Activated CD4-positive, alpha-beta T cell treated with anti-CD3 and anti-CD28 coated beads for 36 hours (primary cell): ENCODE measurements at regions not wholly inside any gene's neighbourhood (a gene's known extent, or its start where the extent isn't known, plus 50 kb on each side); places are given as distances from the start of the nearest gene placed in this dataset.
A peak's percentile ranks its signal among the peaks of the same experiment; 100 is the strongest.

Source experiments
- ATAC-seq: fragments of 200-7000 bp; cut with Tn5 transposase; one replicate; pipeline ENCODE4 v1.10.0; 2021; ENCODE audit warnings: mild to moderate bottlenecking, moderate library complexity
- CTCF ChIA-PET: fragments of 350-600 bp; sonication (Branson Sonifier 250); formaldehyde crosslinking; loops from one replicate; lab custom pipeline; 2021; ENCODE audit warnings: antibody characterized with exemption; lab: Charles Lee
- POLR2A ChIA-PET: fragments of 350-600 bp; sonication (Branson Sonifier 250); formaldehyde crosslinking; loops from one replicate; lab custom pipeline; 2021; ENCODE audit warnings: antibody characterized with exemption, inconsistent platforms; lab: Charles Lee
- DNase-seq: peaks from one replicate; pipeline ENCODE4 v3.0.0-alpha.2; 2020
- H3K27ac Mint-ChIP-seq: one replicate; pipeline ENCODE4 v1.8.0; 2021; ENCODE audit warnings: mixed read lengths
- H3K27me3 Mint-ChIP-seq: one replicate; pipeline ENCODE4 v1.8.0; 2021; ENCODE audit warnings: mixed read lengths
- H3K36me3 Mint-ChIP-seq: one replicate; pipeline ENCODE4 v1.8.0; 2021; ENCODE audit warnings: low read depth, mixed read lengths
- H3K4me1 Mint-ChIP-seq: one replicate; pipeline ENCODE4 v1.8.0; 2021; ENCODE audit warnings: mixed read lengths
- H3K4me3 Mint-ChIP-seq: one replicate; pipeline ENCODE4 v1.8.0; 2021; ENCODE audit warnings: mild to moderate bottlenecking, moderate library complexity, mixed read lengths
- H3K9me3 Mint-ChIP-seq: one replicate; pipeline ENCODE4 v1.8.0; 2021; ENCODE audit warnings: low read depth, mixed read lengths
- intact Hi-C, 2 experiments: fragments of 100-400 bp; cut with DNase I in 1 of 2; cut with micrococcal nuclease in 1 of 2; formaldehyde crosslinking; loops; one replicate each; pipeline versions ENCODE4 v1.14.2 to v1.15.1; 2022 to 2024; cut with DNase I, micrococcal nuclease

DNA sequence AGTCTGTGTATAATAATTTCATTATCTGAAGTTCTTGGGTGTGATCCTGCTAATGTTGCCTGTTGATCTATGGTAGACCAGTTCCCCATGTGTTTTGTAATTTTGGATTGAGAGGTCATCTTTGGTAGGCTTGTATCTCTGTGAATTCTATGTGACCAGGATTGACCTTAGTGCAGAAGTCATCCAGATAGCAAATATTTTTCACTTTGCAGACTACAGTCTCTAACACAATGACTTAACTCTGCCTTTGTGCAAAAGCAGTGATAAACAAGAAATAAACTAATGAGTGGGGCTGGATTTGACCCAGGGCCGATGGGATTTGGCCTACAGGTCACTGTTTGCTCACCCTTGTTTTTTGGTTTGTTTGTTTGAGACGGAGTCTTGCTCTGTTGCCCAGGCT is 144.6 kb upstream of the MYL2 start:
- no peak overlapping the region for H3K4me3 Mint-ChIP-seq
- ATAC-seq (no peak), DNase-seq (no peak)
- ChIA-PET POLR2A (no interaction called here), CTCF (no interaction called here)
- no peak overlapping the region for H3K27ac Mint-ChIP-seq
- intact Hi-C loops: no loop called here
- no peaks in the 10 kb centered on the region for H3K9me3 Mint-ChIP-seq
- no peaks in the 10 kb centered on the region for H3K36me3 Mint-ChIP-seq
- H3K27me3 Mint-ChIP-seq: no peaks in the 10 kb centered on the region
- H3K4me1 Mint-ChIP-seq: peaks cover 11% of the 10 kb centered on the region

DNA sequence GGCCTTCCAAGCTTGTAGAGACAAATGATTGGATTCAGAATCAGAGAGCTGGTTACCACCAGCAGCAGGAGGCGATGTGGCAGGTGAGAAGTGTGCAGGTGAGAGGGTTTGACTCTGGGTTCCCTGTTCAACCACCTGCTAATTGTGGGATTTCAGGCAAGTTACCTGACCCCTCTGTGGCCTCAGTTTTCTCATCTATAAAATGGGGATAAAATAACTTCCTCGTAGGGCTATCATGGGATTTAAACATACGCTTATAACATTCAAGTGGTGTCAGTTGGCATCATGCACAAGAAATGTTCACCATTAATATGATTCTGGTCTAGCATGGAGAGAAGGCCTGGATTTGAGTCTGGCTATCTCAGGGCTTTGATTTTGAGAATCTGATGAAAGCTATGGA is 143.8 kb upstream of the MYL2 start:
- H3K4me3 Mint-ChIP-seq: no peak overlapping the region
- ChIA-PET POLR2A (no interaction called here), CTCF (no interaction called here)
- no peak for ATAC-seq
- intact Hi-C loops: no loop called here
- H3K27ac Mint-ChIP-seq: no peak overlapping the region
- H3K36me3 Mint-ChIP-seq: no peaks in the 10 kb centered on the region
- no peaks in the 10 kb centered on the region for H3K27me3 Mint-ChIP-seq
- DNase-seq: no peak
- H3K4me1 Mint-ChIP-seq: peaks cover 11% of the 10 kb centered on the region
- H3K9me3 Mint-ChIP-seq: no peaks in the 10 kb centered on the region

DNA sequence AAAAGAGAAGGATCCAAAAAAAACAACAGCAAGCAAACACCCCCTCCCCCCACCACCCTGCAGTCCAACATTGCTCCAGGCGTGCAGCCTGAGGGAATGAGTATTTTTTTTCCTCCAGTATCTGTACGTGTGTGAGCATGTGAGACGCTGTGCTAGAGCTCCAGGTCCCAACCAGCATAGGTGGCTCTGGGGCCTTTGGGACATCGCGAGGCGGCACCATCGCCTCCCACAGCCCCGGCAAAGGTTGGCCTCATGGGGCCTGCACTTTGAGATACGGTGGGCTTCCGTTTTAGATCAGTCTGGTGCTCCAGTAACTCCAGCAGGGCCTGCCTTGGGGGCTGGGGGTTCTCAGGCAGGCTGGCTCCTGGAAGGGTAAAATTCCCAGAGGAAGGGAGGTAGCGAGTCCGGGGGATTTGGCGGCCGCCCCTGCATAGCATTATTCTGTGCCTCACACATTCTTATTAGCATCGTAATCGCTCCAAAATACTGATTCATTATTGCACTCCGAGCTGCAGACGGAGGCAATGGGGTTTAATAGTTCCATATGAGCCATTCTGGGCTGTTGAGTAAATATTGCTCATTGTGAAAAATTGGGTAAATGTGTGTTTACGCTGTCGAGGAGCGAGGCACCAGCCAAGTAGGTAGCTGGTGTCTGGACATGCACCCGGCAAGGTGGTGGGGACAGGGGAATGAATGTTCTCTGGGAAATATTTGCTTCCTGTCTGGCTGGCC is 143.1 kb upstream of the MYL2 start:
- Mint-ChIP-seq H3K27me3 (no peaks in the 10 kb centered on the region), H3K9me3 (no peaks in the 10 kb centered on the region), H3K36me3 (no peaks in the 10 kb centered on the region), H3K27ac (no peak overlapping the region), H3K4me3 (no peak overlapping the region), H3K4me1 (peaks cover 11% of the 10 kb centered on the region)
- intact Hi-C loops: no loop called here
- DNase-seq: no peak
- ChIA-PET CTCF (no interaction called here), POLR2A (no interaction called here)
- ATAC-seq: no peak

DNA sequence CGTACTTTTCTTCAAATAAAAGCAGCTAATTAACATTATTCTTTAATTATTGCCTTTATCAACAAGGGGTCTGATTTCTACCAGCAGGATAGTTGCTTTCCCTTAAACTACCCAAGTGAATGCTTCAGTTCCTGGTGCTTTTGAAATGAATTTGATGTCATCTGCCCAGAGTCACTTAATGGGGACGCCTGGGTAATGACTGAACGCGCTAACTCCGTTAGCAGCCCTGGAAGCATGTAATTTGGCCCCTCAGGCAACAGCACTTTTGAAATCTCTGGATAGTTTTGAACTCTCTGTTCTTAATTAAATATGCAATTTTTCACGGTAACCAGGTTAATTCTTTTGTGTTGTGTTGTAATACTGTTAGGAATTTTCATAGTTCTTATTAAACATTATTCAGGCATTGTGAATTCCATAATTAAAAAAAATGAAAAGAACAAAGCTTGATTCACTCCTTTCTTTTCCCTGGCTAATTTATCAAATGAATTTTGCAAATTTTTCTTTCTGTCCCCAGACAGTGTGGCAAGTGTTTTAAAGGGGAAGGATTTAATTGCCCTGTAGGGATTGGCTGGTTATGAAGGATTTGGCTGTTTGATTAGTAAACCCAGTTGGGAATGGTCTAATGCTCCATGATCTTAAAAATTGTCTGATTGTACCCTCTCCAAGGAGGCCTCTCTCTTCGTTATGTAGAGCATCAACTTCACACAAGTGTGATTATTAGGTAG is 137.5 kb upstream of the MYL2 start:
- CTCF ChIA-PET: interaction anchor here (0.6 kb wide), 1 partner anchor 1416 kb away, joined by 3 read pairs; no protein-coding TSS in a partner anchor
- no peaks in the 10 kb centered on the region for H3K27me3 Mint-ChIP-seq
- DNase-seq (no peak), ATAC-seq (no peak)
- H3K27ac Mint-ChIP-seq: peak overlapping the region; percentile 99
- H3K36me3 Mint-ChIP-seq: peaks cover 13% of the 10 kb centered on the region
- H3K4me1 Mint-ChIP-seq: peaks cover 28% of the 10 kb centered on the region
- POLR2A ChIA-PET: no interaction called here
- H3K4me3 Mint-ChIP-seq: no peak overlapping the region
- intact Hi-C loops: loop anchor here in 1 of 2 experiments (1.0 kb wide), 1 partner anchor 282 kb away; no protein-coding TSS in a partner anchor
- peaks cover 13% of the 10 kb centered on the region for H3K9me3 Mint-ChIP-seq

DNA sequence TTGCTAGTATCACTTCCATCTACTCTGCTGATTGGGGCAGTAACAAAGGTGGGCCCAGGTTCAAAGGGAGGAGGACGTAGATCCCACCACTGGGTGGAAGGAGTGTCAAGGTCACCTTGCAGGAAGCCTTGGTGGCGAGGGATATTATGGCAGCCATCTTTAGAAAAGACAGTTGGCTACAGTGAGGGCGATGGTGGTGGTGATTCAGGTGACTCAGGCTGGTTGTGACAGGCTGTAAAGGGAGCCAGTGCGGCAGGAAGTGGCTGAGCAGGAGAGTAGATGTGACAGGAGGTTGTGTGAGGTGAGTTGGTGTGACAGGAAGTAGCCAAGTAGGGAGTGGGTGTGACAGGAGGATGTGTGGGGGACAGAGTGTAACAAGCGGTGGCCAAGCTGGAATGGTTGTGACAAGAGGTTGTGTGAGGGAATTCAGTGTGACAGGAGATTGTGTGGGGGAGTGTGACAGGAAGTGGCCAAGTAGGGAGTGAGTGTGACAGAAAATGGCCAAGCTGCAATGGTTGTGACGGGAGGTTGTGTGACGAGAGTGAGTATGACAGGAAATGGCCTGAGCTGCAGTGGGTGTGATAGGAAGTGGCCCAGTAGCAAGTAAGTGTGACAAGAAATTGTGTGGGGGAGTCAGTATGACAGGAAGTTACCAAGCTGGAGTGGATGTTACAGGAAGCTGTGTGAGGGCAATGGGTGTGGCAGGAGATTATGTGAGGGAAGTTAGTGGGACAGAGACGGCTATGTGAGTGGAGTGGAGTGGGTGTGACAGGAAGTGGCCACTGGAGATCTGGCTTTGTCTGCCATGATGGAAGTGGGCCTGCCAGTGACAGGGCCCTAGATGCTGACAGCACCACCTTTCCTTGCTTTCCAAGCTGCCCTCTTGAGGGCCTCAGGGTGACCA is 136.5 kb upstream of the MYL2 start:
- peaks cover 13% of the 10 kb centered on the region for H3K36me3 Mint-ChIP-seq
- POLR2A ChIA-PET: interaction anchor here (0.6 kb wide), 1 partner anchor 557 kb away, joined by 6 read pairs; no protein-coding TSS in a partner anchor
- ATAC-seq (peak; percentile 93), DNase-seq (peak; percentile 83)
- CTCF ChIA-PET: interaction anchor here (0.6 kb wide), 2 partner anchors 957 to 1417 kb away, joined by 3 read pairs; no protein-coding TSS in a partner anchor
- H3K4me1 Mint-ChIP-seq: peaks cover 28% of the 10 kb centered on the region
- intact Hi-C loops: loop anchor here in 1 of 2 experiments (1.0 kb wide), 1 partner anchor 281 kb away; no protein-coding TSS in a partner anchor
- H3K9me3 Mint-ChIP-seq: peaks cover 13% of the 10 kb centered on the region
- H3K4me3 Mint-ChIP-seq: peak overlapping the region; percentile 6
- H3K27me3 Mint-ChIP-seq: no peaks in the 10 kb centered on the region
- peak overlapping the region; percentile 99 for H3K27ac Mint-ChIP-seq

DNA sequence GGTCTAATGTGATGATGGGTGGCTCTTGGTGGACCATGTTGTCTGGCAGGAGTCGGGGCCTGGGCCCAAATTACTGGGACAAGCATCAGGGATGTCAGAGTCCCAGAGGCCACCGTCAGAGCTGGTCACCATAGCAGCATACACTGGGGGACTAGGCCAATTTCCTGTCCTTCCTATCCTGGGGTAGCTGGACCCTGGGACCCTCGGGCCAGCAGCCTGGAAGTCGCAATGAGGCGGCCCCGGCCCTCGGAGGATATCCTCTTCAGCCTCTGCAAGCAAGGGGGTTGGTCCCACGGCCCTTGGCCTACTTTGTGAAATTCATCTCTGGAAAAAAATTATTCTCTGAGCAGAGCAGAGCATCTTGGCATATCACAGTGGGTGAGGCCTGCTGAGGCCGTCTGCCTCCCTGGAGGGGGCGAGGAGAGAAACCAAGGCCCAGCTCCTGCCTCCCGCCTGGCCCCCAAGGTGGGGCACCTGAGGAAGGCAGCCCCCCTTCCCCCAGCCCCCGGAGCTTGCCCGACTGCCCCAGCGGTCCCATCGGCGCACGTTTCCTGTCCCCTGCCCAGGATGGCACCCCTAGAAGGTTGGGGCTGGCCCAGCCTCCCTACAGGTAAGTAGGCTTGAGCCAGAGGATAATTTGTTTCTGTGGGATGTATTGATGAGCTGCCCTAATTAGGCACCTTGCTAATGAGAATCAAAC is 135.0 kb upstream of the MYL2 start:
- H3K27ac Mint-ChIP-seq: peak overlapping the region; percentile 99
- peaks cover 13% of the 10 kb centered on the region for H3K9me3 Mint-ChIP-seq
- intact Hi-C loops: no loop called here
- H3K4me3 Mint-ChIP-seq: no peak overlapping the region
- peaks cover 28% of the 10 kb centered on the region for H3K4me1 Mint-ChIP-seq
- no peak for ATAC-seq
- no peaks in the 10 kb centered on the region for H3K27me3 Mint-ChIP-seq
- POLR2A ChIA-PET: no interaction called here
- CTCF ChIA-PET: interaction anchor here (0.5 to 1.2 kb wide), 3 partner anchors 12 to 1366 kb away, joined by 3 to 4 read pairs (median 3); no protein-coding TSS in a partner anchor
- peaks cover 13% of the 10 kb centered on the region for H3K36me3 Mint-ChIP-seq
- no peak for DNase-seq

DNA sequence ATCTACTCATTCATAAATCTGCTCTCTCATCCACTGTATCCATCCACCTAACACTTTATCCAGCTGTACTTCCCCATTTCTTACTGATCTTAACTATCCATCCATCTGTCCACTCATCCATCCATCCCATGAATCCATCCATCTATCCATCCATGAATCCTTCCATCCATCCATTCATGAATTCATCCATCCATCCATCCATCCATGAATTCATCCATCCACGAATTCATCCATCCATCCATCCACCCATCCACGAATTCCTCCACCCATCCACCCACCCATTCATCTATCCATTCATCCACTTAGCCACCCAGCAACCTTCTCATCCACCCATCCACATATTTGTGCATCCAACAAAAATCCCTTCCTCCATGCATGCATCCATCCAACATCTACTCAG is 128.6 kb upstream of the MYL2 start:
- ATAC-seq (no peak), DNase-seq (no peak)
- H3K4me1 Mint-ChIP-seq: no peaks in the 10 kb centered on the region
- no peaks in the 10 kb centered on the region for H3K9me3 Mint-ChIP-seq
- no peaks in the 10 kb centered on the region for H3K27me3 Mint-ChIP-seq
- intact Hi-C loops: loop anchor here in 1 of 2 experiments (1.0 kb wide), 1 partner anchor 15 kb away; the partner anchor contains the start of gene CUX2
- ChIA-PET POLR2A (no interaction called here), CTCF (no interaction called here)
- H3K36me3 Mint-ChIP-seq: no peaks in the 10 kb centered on the region
- H3K27ac Mint-ChIP-seq: no peak overlapping the region
- no peak overlapping the region for H3K4me3 Mint-ChIP-seq

DNA sequence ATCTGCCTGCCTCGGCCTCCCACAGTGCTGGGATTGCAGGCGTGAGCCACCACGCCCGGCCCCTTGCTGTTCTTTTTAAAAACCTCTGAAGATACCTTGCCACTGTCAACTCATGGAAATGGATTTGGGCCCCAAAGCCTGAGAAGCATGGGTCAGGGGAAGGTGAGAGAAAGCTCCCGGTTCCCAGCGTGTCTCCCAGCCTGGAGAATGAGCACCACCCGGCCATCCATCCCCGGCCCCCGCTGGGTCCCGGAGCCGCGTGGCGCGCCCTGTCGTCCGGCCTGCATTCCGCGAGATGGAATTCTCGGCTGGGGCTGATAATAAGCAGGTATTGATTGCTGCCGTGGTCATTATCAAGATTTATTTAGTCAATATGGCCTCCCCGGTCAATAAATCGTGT is 126.5 kb upstream of the MYL2 start:
- H3K27ac Mint-ChIP-seq: no peak overlapping the region
- no peaks in the 10 kb centered on the region for H3K9me3 Mint-ChIP-seq
- POLR2A ChIA-PET: no interaction called here
- CTCF ChIA-PET: no interaction called here
- no peaks in the 10 kb centered on the region for H3K27me3 Mint-ChIP-seq
- DNase-seq (no peak), ATAC-seq (no peak)
- no peaks in the 10 kb centered on the region for H3K4me1 Mint-ChIP-seq
- no peak overlapping the region for H3K4me3 Mint-ChIP-seq
- intact Hi-C loops: no loop called here
- H3K36me3 Mint-ChIP-seq: no peaks in the 10 kb centered on the region

DNA sequence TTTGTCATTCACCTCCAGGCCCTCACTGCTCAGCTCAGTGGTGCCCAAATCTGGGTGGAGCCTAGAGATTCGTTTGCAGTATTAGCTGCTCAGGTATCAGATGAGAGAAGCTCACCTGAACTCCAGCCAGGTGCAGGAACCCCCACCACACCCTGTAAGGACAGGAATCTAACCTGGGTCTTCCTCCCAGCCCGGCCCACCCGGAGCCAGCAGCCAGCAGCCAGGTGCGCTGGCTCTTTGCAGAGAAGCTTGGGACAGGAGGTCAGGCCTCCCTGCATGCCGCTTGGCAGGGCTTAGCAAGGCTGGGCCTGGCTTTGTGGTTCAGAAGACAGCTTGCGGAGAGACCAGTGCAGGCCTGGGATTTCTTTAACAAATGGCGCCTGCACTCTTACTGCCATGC is 125.6 kb upstream of the MYL2 start:
- Mint-ChIP-seq H3K27me3 (no peaks in the 10 kb centered on the region), H3K36me3 (no peaks in the 10 kb centered on the region), H3K4me3 (no peak overlapping the region), H3K9me3 (no peaks in the 10 kb centered on the region), H3K4me1 (no peaks in the 10 kb centered on the region), H3K27ac (no peak overlapping the region)
- intact Hi-C loops: no loop called here
- POLR2A ChIA-PET: no interaction called here
- ATAC-seq (no peak), DNase-seq (no peak)
- CTCF ChIA-PET: no interaction called here

DNA sequence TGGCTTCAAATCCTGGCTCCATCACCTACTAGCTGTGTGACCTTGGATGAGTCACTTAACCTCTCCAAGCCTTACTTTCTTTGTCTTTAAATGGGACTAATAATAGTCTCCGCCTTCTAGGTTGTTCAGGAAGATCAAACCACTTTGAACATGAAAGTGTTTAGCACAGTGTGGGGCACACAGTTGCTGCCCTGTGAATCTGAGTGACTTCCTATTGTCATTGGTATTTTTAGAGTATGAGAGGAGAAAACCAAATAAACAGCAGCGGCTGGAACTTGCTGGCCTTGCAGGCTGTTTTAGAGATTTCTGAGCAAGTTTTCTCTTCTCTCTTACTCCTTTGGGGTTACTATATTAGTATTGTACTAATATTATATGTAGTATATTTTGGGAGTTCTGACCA is 120.7 kb upstream of the MYL2 start:
- POLR2A ChIA-PET: no interaction called here
- H3K9me3 Mint-ChIP-seq: no peaks in the 10 kb centered on the region
- no peak for DNase-seq
- peaks cover 22% of the 10 kb centered on the region for H3K27me3 Mint-ChIP-seq
- H3K4me3 Mint-ChIP-seq: no peak overlapping the region
- H3K27ac Mint-ChIP-seq: no peak overlapping the region
- CTCF ChIA-PET: no interaction called here
- peaks cover 4% of the 10 kb centered on the region for H3K4me1 Mint-ChIP-seq
- H3K36me3 Mint-ChIP-seq: no peaks in the 10 kb centered on the region
- intact Hi-C loops: no loop called here
- no peak for ATAC-seq

DNA sequence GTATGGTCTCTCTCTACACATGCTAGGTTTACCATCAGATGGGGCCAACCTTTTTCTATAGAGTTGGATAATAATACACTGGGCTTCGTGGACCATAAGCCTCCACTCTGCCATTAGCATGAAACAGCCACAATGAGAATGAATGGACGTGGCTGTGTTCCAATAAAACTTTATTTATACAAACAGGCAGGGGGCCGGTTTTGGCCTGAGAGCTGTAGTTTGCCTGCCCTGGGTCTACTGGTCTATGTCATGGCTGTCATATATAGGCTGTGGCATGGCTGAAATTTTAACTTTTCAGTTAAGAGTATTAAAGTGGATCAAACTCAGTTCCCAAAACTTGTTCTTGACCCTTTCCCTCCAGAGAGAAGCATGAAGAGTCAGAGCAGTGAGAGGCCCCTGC is 120.3 kb upstream of the MYL2 start:
- Mint-ChIP-seq H3K27me3 (peaks cover 26% of the 10 kb centered on the region), H3K9me3 (no peaks in the 10 kb centered on the region), H3K36me3 (no peaks in the 10 kb centered on the region), H3K4me1 (peaks cover 8% of the 10 kb centered on the region), H3K27ac (no peak overlapping the region), H3K4me3 (no peak overlapping the region)
- ATAC-seq: no peak
- ChIA-PET CTCF (no interaction called here), POLR2A (no interaction called here)
- no peak for DNase-seq
- intact Hi-C loops: no loop called here
